ENCODE measurements at regions not wholly inside any gene's neighbourhood (a gene's known extent, or its start where the extent isn't known, plus 50 kb on each side); places are given as distances from the start of the nearest gene placed in this dataset.

GRCh38 chr13:44051918-44052675 lies 172.4 kb downstream of the LACC1 start:
- WGBS (ENCODE audit: extremely low coverage, insufficient read length, low lambda C conversion rate) = no CpG with 5 or more reads among the region's 6 CpGs
- no peaks in the 10 kb centered on the region for H3K27me3 ChIP-seq (ENCODE audit: insufficient read depth, low read length)
- Mint-ChIP-seq H3K4me3 (no peak overlapping the region), H3K27me3 (ENCODE audit: low read depth) (no peaks in the 10 kb centered on the region), H3K27ac (no peak overlapping the region), H3K4me1 (peaks cover 23% of the 10 kb centered on the region in 2 experiments), H3K9me3 (no peaks in the 10 kb centered on the region), H3K36me3 (ENCODE audit: insufficient read depth in 1 of 3, low read depth in 3 of 3) (no peaks in the 10 kb centered on the region)
- no peak overlapping the region for H3T11ph ChIP-seq (ENCODE audit: low read length)
- H3K23me2 ChIP-seq (ENCODE audit: insufficient read length, low read depth, low read length, poor library complexity, severe bottlenecking) = no peaks in the 10 kb centered on the region
- no peak overlapping the region for H2BK5ac ChIP-seq (ENCODE audit: insufficient read length, low read length)
- no peak overlapping the region for H2BK12ac ChIP-seq (ENCODE audit: insufficient read length, low read depth, low read length)
- no peak overlapping the region for H3K4ac ChIP-seq (ENCODE audit: low read depth, low read length)
- no peak overlapping the region for H2AK5ac ChIP-seq (ENCODE audit: insufficient read length, low read length)
- no peaks in the 10 kb centered on the region for H3K9me3 ChIP-seq (ENCODE audit: control insufficient read depth, low read depth, low read length)
- H4K8ac ChIP-seq (replicated peaks; ENCODE audit: insufficient read length, low read depth, low read length) = no peak overlapping the region
- H3K27ac ChIP-seq (ENCODE audit: insufficient read length, low read depth, low read length) = no peak overlapping the region
- no peaks in the 10 kb centered on the region for H3K79me2 ChIP-seq (ENCODE audit: insufficient read depth, low read length)
- TF ChIP-seq CTCF (conservative IDR thresholded peaks at IDR 0.05) = no peak
- H3K56ac ChIP-seq (ENCODE audit: insufficient read length, low read depth, low read length) = no peak overlapping the region
- no peak for DNase-seq
- no peaks in the 10 kb centered on the region for H3K4me1 ChIP-seq (ENCODE audit: insufficient read depth, low read length)
- no peak overlapping the region for H3K18ac ChIP-seq (ENCODE audit: insufficient read length, low read depth, low read length)
- H4K5ac ChIP-seq (ENCODE audit: insufficient read length, low read depth, low read length) = no peak overlapping the region
- no peaks in the 10 kb centered on the region for H3K79me1 ChIP-seq (ENCODE audit: insufficient read depth, low read depth, low read length, poor library complexity, severe bottlenecking)
- no peak overlapping the region for H3K23ac ChIP-seq (ENCODE audit: insufficient read length, low read depth, low read length)
- no peak overlapping the region for H4K91ac ChIP-seq (ENCODE audit: insufficient read length, low read depth, low read length)
- no peak overlapping the region for H3K14ac ChIP-seq (ENCODE audit: insufficient read depth, low read length)
- no peak overlapping the region for H2BK15ac ChIP-seq (ENCODE audit: low read depth, low read length)
- H4K20me1 ChIP-seq (ENCODE audit: control insufficient read depth, insufficient read depth, insufficient read length) = no peaks in the 10 kb centered on the region
- no peak overlapping the region for H2BK120ac ChIP-seq (ENCODE audit: low read depth, low read length, poor library complexity, severe bottlenecking)
- no peak overlapping the region for H3K4me2 ChIP-seq (ENCODE audit: insufficient read depth, insufficient read length, low read length)
- no peak overlapping the region for H3K9ac ChIP-seq (ENCODE audit: extremely low read depth, insufficient read length, low read length)
- no peak overlapping the region for H2BK20ac ChIP-seq (ENCODE audit: low read depth, low read length, poor library complexity, severe bottlenecking)
- H2AFZ ChIP-seq (ENCODE audit: low read length) = no peak overlapping the region

Data from H9 (cell line).